Kidney epithelial cell (primary cell): ENCODE measurements at regions not wholly inside any gene's neighbourhood (a gene's known extent, or its start where the extent isn't known, plus 50 kb on each side); places are given as distances from the start of the nearest gene placed in this dataset.

Experiments
- DNase-seq: peaks from one replicate; pipeline ENCODE4 v3.0.0-alpha.2; 2010; ENCODE audit warnings: low read depth
- H3K27me3 ChIP-seq: 2 replicates; pipeline ENCODE4 v1.6.0; 2011; ENCODE audit warnings: low read length; ENCODE audit not compliant: control insufficient read depth, insufficient read depth
- H3K36me3 ChIP-seq: 2 replicates; pipeline ENCODE4 v1.5.1; 2011; ENCODE audit warnings: low read length; ENCODE audit not compliant: control insufficient read depth, insufficient read depth
- H3K4me3 ChIP-seq: 2 replicates; pipeline ENCODE4 v1.5.1; 2011; ENCODE audit warnings: low read depth, mild to moderate bottlenecking, control low read depth, low read length
- CTCF ChIP-seq: IDR thresholded peaks from 2 replicates; pipeline ENCODE4 v1.5.1; 2011; ENCODE audit warnings: mild to moderate bottlenecking, moderate library complexity, low read length, control low read depth, inconsistent platforms; ENCODE audit not compliant: insufficient read depth, poor library complexity, severe bottlenecking

DNA sequence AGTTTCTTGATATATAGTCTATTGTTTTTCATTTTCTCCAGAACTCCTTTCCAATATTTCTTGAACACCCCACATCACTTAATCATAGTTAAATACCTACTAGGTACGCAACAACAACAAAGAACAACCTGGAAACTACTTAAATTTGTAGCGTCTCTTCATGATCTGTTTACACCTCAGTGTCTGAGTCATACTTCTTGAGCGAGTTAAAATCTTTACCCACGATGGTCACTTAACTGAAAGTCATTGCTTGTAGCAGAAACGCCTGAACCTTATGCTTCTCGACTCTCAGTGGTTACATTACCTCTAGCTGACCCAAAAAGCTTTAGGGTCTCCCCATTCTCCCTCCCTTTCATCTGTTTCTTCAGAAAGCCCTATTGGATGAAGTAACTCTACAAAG lies 131.3 kb downstream of the EN1 start:
- Histone ChIP-seq H3K36me3 (no peaks in the 10 kb centered on the region), H3K4me3 (no peak overlapping the region), H3K27me3 (no peaks in the 10 kb centered on the region)
- no peak for TF ChIP-seq CTCF
- no peak for DNase-seq

DNA sequence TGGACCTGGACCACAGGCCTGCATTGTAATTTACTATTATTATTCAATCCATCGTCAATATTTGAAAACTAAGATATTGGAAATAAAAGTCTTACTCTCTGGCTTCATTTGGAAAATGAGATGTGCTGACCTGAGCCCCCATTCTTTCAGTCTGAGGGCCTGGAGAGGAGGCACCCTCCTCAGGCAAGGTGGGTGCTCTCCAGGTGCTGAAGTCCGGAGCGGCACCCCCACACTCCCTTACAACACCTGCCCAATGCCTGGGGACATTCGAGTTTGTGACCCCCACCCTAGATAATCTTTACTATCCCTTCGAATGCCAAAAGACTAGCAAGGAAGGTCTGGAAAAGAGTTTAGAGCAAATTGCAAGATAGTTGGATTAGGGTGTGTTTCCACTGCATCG lies 133.3 kb downstream of the EN1 start:
- DNase-seq: no peak
- Histone ChIP-seq H3K4me3 (no peak overlapping the region), H3K27me3 (no peaks in the 10 kb centered on the region), H3K36me3 (no peaks in the 10 kb centered on the region)
- TF ChIP-seq CTCF: no peak

- no peak for TF ChIP-seq CTCF
- no peak for DNase-seq
- no peaks in the 10 kb centered on the region for H3K27me3 ChIP-seq
- no peaks in the 10 kb centered on the region for H3K36me3 ChIP-seq
- no peak overlapping the region for H3K4me3 ChIP-seq
These were observed 135.8 kb downstream of the EN1 start for GRCh38 chr2:118711603-118712002.

DNA sequence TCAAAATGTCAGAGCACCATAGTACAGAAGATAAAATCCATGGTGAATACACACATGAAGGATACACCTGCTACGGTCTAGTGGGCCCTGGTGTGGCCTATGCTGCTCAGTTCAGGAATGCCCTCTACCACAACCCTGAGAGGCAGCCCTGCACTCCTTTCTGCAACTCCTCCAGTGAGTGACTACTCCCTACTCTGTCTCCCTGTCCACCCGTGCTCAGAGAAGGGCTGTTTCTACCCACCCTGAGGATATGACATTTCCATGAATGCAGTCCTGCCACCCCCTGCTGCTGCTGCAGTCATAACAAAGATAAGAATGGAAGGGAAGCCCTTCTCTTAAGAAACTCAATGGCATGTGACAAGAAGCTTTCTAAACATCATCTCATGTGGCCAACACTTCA lies 137.0 kb downstream of the EN1 start:
- TF ChIP-seq CTCF: no peak

GRCh38 chr2:118709786-118710185 lies 137.7 kb downstream of the EN1 start:
- no peak for DNase-seq
- no peak for TF ChIP-seq CTCF
- Histone ChIP-seq H3K4me3 (no peak overlapping the region), H3K36me3 (no peaks in the 10 kb centered on the region), H3K27me3 (no peaks in the 10 kb centered on the region)

More for the DNA sequence above, 137.0 kb downstream of the EN1 start:
- no peak for DNase-seq
- no peaks in the 10 kb centered on the region for H3K36me3 ChIP-seq
- no peaks in the 10 kb centered on the region for H3K27me3 ChIP-seq
- H3K4me3 ChIP-seq: no peak overlapping the region

DNA sequence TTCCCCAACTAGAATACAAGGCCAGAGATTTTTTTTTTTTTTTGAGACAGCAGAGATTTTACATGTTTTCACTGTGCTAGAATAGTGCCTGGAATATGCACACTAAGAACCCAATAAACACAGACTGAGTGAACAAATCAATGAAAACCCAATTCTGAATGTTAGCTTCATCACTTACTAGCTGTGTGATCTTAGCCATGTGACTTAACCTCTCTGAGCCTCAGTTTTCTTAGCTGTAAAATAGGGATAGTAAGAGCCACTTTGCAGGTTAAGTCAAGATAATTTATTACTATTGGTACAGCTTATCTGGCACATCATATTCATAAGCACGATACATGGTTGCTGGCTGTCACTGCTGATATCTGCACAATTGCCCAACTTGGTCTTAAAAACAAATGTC lies 140.6 kb downstream of the EN1 start:
- H3K27me3 ChIP-seq: no peaks in the 10 kb centered on the region
- no peak for DNase-seq
- H3K36me3 ChIP-seq: no peaks in the 10 kb centered on the region
- TF ChIP-seq CTCF: no peak
- no peak overlapping the region for H3K4me3 ChIP-seq
